EL (cell line): ENCODE measurements at regions not wholly inside any gene's neighbourhood (a gene's known extent, or its start where the extent isn't known, plus 50 kb on each side); places are given as distances from the start of the nearest gene placed in this dataset.
"Not testable (repeated sequence)": the region's sequence is repeated elsewhere in the genome, so short reads cannot be mapped to it uniquely, and the experiment has no call there.

ENCODE experiments used
- DNase-seq: peaks from one replicate; pipeline ENCODE4 v3.0.0-alpha.2; 2016

DNA sequence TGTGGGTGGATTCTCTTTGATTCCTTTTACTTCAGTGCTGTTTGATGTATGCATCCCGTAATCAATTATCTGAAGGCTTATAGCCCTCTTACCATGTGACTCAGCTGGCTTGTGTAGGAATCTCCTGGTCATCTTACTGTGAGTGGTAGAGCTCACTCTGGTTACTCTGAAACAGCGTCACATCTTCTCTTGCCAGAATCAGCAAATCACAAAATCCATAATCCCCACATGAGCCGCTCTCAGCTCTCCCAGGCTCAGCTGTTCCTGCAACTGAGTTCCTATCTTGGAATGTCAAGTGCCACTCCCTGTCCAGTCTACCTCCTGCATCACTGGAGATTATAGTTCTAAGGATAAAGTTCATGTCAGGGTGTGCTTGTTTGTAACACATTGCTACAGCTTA lies 278.0 kb downstream of the FBXO8 start:
- no peak for DNase-seq

DNA sequence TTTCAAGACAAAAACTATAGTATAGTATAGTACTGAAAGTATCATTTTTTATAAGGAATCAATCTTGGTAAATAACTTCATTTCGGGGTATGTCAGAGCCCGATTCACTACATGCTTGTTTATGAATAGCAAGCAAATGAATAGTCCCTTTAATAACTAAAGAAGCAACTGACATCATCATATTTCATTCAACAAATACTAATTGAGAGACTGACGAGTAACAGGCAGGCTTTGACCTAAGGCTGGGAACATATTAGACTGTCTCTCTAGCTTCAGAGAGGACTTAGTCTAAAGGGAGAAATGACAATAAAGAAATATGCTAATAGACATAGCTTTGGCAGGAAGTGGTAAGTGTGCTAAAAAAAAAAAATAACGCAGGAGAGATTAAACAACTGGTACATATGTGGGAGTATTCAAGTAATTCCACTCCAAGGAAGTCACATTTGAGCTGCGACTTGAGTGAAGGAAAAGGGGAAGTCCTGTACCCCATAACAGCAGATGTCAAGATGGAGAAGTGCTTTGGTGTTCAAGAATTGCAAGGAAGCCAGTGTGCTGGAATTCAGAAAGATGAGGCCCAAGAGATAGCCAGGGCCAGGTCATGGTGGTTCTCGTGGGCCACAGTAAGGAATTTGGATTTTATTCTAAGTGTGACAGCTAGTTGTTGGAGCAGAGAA lies 284.9 kb downstream of the FBXO8 start:
- DNase-seq, result no peak

DNA sequence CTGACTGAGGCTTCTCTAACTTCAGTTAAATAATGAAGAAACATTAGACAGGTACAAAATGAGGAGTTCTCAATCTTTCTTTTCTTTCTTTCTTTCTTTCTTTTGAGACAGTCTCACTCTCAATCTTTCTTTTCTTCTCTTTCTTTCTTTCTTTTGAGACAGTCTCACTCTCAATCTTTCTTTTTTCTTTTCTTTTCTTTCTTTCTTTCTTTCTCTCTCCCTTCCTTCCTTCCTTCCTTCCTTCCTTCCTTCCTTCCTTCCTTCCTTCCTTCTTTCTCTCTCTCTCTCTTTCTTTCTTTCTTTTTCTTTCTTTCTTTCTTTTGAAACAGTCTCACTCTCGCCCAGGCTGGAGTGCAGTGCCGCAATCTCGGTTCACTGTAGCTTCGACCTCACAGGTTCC lies 287.7 kb downstream of the FBXO8 start:
- DNase-seq, result not testable (repeated sequence)

DNA sequence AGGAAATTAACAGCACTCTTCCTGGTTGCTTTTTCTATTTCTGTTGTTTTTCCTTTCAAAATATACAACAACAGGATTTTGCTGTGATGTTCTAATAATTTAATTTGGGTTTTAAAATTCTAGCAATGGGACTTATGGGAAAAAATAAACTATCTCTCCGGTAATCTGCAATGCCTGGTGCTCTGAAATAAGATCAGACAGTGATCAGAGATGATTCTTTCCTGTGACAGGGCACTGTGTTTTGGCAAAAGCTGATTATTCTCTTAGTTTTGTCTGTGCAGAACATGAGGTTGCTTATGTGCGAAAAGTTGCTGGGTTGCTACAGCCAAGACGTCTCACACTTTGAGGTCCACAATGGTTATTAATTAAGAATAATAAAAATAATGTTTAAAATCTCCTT lies 291.7 kb downstream of the FBXO8 start:
- no peak for DNase-seq

DNA sequence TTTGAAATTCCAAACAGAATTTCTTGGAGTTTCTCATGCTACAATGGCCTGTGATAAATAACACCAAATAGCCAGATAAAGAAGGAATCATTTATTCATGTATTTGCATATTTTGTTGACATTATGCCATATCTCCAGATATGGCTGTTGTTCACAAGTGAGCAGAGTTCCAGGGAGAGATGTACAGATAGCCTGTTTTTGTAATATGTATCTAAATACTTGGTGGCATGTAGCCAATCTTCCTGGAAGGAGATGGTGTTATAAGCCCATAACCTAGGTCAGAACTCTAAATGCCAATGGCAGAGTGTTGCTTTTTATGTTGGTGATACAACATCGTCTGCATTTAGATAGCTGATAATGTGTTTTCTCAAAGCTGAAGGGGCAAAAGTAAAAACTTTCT lies 292.2 kb downstream of the FBXO8 start:
- no peak for DNase-seq

DNA sequence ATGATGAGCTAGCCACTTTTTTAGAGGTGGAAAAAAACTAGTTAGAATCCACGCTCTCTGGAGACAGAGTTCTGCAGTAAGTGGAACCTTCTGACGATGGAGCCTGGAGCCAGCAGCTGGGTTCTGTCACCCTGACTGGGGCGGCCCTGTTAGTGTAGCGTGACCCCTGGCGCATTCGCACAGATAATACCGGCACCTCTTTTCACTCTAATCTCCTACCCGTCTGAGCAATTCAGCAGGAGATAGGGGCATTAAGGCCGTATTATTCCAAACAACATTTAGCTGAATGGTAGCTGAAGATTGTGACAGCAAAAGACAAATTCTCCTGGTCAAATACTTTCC lies 292.6 kb downstream of the FBXO8 start:
- DNase-seq, result no peak

DNA sequence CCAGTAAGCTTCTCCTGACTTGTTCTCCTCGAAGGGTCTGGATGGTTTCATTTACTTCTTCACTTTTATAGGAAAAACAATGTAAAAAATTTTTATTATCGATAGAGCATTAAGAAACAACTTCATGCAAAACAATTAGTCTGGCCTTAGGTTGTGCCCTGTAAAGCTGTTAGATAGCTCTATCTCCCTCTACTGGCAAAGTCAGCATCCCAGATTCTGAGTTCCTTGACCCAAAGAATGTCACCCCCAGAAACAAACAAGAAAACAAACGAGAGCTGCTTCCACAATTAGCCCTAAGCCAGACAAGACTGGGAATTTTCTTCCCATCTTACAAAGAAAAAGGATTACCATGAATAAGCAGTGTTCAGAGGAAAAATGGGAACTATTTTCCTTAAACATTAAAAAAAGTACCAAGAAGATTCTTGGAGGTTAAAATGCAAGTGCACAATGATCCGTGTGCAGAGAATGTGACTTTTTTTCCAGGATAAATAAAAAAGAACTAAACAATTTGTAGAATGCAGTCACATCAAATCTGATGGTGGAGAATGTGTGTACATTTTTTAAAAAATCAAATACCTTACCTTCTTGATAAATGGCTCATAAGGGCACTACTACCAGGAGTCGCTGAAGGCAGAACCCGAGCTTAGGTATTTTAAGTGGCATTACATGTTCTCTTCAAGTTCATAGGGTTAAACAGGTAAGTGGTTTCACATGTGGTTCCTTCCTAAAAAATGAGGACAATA lies 293.2 kb downstream of the FBXO8 start:
- DNase-seq, result peak; percentile 7

DNA sequence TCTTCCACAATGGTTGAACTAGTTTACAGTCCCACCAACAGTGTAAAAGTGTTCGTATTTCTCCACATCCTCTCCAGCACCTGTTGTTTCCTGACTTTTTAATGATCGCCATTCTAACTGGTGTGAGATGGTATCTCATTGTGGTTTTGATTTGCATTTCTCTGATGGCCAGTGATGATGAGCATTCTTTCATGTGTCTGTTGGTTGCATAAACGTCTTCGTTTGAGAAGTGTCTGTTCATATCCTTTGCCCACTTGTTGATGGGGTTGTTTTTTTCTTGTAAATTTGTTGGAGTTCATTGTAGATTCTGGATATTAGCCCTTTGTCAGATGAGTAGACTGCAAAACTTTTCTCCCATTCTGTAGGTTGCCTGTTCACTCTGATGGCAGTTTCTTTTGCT lies 319.9 kb downstream of the FBXO8 start:
- DNase-seq, result not testable (repeated sequence)

DNA sequence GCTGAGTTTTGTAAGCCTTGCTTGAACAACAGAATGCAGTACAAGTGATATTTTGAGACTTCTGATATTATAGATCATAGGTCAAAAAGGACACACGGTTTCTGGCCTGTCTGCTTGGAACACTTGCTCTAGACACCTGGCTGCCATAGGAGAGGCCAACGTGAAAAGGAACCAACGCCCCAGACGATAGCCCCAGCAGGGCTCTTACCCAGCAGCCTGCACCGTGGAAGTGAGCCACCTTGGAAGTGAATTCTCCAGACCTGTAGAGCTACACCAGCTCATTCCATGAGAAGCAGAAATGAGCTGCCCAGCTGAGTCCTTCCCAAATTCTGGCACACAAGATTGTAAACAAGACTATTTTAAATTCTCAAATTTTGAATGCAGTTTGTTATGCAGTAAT lies 323.1 kb downstream of the FBXO8 start:
- DNase-seq, result no peak

DNA sequence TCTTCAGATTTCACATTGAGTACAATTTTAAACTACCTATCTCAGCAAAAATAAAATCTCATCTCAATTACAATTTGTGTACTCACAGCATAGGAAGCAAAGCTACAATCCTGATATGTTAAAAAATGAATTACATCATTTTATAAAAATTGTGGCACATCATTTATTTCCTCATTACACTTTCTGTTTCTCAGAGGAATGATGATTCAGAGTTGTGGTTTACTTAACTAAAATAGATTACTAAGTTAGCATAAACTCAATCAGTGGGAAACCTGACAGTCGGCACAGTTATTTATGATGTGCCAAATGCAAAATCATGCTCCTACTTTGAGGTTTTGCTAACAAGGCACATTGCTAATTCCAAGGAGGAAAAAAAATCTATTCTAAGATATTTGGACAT lies 325.0 kb downstream of the FBXO8 start:
- DNase-seq, result peak; percentile 2

DNA sequence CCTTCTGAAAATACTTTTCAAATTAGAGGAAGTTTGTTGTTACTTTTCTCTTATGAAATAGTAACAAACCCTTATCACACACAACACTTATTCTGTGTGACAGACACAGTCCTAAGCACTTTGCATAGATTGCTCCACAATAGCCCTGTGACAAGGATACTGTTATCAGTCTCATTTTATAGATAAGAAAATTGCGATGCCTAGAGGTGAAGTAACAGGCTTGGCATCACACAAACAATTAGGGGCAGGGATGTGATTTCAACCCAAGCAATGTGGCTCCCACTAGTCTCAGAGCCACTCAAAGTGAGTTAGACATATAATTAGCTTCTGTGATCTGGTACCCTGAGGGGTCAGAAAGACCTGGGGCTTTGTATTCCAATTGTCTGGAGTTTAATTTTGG lies 339.9 kb downstream of the FBXO8 start:
- no peak for DNase-seq

DNA sequence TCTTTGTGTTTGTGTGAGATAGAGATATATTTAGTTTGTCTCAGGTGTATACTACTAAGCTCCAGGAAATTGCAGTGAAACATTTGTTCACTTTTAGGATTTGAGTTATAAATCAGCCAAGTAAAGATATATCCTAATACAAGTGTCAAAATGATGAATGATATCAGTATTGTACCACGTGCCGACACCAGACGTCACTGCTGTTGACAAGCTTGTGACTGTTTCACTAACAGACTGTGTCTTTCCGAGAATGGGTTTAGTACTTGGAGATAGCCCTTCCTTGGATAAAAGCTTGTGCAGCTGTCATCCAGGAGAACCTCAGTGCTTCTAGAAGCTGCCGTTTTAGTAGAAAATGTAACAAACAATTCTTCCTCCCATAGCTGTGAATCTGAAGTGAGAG lies 343.3 kb downstream of the FBXO8 start:
- DNase-seq, result no peak

DNA sequence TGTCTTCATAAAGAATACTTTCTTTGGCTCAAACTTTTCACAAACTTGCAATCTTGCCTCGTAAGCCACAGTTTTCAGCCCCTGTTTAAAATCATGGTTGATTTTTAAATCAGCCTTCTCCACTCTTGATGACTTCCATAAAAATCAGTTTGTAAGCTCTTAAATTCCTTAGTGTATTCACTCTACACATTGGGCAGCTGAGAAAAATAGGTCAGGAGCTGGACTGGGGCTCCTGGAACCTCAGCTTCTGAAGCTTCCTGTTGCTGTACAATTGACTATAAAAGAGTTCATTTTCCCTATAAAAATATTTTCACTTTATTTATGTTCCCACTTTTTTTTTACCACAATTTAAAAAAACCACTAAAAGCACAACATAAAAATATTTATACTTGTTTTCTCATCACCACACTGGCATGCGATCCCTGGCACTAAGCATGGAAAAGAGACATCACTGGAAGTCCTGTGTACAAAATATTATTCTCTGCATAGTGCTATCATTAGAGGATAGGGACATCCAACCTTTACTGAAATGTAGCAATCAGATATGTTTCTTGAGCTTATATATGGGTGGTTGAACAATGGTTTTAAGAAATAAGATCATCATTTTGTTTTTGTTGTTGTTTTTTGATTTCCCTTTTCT lies 345.7 kb downstream of the FBXO8 start:
- no peak for DNase-seq

DNA sequence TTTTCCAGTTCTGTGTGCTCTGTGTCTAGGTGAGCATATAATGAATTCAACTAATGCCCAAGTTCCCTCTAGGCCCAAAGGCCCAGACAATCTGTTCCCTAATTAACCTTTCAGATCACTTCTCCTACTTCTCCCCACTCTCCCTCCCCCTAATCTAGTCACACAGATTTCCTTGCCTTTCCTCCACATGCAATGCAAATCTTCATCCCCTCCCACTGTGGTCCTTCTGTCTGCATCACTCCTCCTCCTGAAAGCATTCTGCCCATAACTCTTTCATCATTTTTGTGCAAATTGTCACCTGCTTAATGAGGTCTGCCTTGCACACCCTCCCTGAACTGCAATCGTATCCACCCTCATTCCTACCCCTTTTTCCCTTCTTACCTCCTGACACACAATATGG lies 346.6 kb downstream of the FBXO8 start:
- no peak for DNase-seq

DNA sequence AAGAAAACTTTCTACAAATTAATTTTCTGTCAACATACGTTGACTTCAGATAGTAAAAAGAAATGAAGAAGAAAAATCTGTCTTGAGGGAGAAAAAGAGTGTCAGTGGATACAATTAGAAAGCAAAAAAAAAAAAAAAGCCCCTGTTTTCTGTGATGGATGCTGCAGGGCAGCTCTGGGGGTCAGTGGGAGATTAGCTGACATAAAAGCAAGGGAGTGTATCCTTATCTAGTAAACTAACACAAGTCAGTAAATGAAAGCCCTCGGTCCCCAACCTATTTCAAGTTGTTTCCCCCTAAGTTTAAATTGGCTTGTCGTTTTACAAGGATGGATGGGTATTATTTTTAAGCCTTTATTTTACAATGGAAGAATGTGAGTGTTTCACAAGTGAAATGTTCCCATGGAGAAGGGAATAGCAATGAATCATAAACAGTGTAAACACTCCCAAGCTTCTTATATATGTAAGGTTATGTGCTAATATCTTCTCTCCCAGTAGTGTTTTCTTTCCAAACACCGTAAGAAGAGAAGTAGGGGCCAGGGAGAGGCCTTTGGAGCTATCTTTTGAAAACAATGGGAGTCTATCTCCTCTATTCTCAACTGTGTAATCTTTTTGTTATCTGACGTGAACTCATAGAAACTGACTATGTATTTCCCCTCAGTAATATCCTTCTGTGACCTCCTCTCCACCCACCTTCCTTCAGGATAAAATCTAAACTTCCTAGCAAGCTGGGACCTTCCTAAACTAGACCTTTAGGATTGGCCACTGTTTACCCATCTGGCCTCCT lies 347.7 kb downstream of the FBXO8 start:
- no peak for DNase-seq

DNA sequence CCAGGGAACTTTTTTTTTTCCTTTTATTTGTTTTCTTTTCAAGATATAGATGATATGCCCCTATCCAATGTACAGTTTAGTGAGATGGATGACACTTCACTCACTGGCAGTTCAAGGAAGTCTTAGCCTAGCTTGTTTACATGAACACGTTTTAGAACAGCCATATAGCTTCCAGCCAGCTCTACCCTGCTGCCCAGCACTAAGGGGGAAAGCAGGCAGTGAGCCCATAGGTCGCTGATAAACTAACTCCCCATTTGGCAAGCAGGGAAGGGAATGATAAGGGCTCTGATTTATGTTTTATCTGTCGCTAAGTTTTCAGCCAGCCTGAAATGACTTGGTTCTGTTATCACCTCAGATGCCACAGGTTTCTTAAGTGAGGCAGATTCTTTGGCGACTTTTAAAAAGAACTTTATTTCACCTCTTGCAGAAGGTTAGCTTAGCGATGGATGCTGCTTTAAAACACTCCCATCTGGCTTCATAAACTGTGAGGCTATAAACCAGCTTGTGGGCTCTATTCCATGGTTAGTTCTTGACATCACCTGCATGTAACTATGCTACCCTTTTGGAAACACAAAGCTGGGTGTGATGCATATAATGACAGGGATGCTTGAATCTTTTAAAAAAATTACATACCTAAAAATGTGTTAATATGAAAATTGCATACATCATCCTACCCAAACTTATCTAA lies 348.4 kb downstream of the FBXO8 start:
- DNase-seq, result no peak

DNA sequence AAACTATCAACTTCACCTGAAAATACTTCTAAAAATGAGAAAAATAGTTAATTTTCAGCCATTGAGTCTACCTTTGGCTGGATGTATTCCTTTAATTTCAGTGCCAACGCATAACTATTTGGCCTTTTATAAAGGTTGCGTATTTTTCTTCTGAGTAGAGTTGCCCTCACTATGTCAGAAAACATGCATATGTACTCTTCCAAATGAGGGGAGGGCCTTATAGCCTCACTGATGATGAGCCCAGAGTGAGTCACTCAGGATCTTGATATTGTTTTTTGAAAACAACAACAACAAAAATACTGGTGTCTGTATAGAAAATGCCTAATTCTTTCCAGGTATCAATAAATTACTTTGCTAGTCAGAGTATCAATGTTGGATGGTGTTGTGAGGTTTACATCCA lies 349.3 kb downstream of the FBXO8 start:
- peak; percentile 1 for DNase-seq

DNA sequence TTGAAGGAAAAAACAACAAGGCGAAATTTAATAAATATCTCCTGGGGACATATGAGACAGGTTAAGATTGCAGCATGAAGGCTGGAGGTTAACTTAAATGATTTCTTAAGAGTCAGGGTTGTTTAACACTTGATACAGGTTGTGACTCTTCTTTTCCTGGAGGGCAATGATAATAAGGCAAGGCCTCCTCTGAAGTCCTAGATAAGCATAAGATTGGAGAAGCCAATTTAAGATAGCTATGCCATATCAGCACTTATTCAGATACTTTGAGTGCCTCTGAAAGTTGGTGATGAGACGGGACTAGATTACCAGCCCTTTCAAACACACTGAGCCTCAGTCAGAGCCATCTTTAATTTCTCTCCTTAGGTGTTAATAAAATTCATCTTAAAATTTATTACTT lies 350.8 kb downstream of the FBXO8 start:
- no peak for DNase-seq

DNA sequence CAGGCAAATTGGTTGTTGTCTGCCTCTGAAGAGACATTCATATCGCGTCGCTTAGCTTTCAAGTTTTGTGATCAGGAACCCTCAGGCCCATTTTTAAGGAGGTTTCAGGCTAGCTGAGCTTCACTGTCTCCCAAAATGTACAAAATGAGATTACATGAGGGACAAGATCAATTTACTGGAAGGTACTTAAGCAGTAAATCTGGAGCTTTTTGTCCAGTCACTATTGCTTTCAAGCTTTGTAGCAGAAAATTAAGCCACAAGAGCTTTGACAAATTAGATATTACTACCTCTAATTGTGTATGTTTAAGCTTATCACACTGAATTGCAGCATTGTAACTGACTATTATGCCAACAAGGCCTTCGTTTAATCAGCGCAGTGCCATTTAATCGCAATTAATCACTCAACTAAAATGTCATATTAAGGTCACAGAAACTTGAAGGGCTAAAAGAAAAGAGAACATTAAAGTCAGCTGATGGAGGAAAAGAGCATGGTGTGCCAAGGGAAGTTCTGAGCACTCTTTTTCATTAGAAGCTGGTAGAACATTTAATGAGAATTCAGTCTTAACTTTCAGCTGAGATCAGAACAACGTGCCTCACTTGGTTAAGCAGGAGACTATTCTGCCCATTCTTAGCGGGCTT lies 353.0 kb downstream of the FBXO8 start:
- no peak for DNase-seq

DNA sequence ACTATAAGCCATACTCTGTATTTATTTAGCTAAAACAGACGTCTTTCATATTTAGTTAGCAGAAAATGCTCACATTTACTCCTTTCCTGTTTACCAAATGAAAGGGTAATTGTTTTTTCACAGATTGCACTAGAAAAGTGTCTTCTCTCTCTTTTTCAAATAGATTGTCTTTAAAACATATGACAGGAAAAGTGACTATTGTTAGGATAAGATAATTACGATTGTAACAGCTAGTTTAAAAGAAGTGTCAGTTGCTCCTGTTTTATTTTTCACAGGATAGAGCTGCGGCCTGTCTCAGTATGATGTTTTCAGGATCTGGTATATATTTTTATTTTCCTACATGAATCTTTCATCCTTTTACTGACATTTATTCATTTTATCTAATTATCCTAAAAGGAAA lies 353.5 kb downstream of the FBXO8 start:
- DNase-seq, result no peak

DNA sequence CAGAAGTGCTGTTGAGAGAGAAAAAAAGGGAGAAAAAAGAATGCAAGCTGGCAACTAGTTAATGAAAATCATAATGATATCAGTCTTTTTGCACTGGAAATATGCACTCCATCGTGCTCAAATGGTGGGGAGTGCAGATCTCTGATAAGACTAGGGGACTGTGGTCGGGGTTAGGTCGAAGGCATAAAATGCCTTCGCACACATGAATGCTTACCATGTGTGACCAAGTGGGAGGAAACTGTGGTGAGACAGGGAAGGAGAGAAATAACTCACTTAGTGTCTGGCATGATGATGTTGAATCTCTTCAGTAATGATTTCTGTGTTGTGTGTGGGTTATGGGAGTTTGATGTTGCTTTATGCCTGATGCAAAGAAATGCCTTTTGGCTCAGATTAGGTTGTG lies 358.9 kb downstream of the FBXO8 start:
- no peak for DNase-seq

DNA sequence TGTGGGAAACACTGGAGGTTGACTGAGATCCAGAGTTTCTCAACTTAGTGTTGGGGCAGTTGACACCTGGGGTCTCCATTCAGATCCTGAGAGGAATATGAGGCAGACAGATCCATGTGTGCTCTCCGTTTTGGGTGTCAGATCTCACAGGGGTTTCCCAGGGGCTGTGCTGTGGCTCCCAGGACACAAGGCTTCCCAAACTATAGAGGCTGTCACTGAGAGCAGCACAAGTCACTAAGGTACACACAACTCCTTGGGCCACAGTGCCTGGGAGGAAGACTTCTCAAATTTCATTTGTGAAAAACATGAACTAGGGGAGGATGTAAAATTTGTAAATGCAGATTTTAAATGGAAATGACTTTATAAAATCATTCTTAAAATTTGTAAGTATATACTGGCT lies 363.6 kb downstream of the FBXO8 start:
- DNase-seq, result no peak

DNA sequence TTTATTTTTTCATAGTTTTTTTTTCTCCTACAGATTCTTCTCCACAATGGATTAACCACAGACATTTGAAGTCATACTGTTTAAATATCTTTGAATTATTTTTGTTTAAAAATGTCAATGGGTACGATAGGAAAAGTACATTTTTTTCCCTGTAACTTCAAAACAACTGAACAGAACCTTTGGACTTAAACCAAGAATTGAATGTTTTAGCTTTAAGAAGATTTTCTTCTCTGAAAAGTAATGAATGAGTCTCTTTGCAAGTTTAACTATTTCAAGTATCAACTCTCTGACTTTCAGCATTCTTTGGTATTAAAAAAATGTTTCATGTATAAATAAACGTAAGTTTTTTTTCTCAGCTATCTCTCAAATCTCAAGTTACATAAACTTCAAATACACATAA lies 364.3 kb downstream of the FBXO8 start:
- no peak for DNase-seq
